HUDEP-2 (cell line): ENCODE measurements at regions not wholly inside any gene's neighbourhood (a gene's known extent, or its start where the extent isn't known, plus 50 kb on each side); places are given as distances from the start of the nearest gene placed in this dataset.

Experiments used
- DNase-seq, 76 experiments: peaks; one replicate each; lab custom pipeline; 2025; ENCODE audit not compliant: unreplicated experiment in 76 of 76; lab: John Stamatoyannopoulos, UW

DNA sequence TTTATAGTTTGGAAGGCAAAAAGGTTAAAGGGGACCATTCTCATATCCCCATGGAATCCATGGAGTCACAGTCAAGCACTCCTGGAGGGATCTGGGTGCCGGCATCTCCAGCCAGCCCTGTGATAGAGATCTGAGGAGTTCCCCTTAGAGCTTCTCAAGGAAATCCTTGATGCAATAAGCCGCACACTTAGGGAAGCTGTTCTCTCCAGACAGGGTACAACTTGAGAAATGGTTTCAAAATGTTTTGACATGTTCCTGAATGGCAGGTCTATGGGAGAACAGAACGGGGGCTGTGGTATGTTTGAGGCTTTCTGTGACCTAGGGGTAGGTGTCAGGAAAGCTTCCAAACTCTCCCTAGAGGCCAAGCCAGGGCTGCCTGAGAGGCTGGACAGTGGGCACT, 292.9 kb downstream of the TLE3 start:
- DNase-seq = no peak

DNA sequence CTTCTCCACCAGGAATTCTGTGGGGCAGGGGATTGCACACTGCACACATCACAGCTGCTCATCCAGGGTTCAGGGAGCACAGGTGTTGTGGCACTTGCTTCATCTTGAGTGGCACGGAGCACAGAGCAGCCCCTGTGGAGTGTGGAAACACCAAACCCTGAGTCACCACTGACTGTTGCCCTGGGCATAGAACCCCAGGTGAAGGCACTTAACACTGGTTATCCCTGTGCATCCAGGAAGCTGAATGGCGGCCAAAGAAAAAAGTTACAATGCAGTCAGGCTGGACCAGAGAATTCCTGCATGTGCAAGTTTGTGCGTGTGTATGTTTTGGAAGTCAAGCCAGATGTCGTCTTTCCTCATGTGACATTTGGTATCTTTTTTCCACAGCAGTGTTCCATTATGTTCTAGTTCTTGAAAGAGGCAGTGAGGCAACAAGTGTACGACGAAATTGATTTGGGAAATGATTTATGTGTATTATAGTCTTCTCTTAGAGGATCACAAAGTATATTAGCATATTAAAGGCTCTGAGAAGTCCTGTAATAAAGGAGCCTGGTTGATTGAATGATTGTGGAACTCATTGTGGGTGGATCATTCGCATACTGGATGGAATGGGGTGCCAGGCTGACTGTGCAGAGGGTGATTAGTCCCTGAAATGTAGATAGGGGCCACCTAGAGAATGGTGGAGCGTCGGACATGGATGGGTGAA, 292.3 kb downstream of the TLE3 start:
- no peak for DNase-seq

DNA sequence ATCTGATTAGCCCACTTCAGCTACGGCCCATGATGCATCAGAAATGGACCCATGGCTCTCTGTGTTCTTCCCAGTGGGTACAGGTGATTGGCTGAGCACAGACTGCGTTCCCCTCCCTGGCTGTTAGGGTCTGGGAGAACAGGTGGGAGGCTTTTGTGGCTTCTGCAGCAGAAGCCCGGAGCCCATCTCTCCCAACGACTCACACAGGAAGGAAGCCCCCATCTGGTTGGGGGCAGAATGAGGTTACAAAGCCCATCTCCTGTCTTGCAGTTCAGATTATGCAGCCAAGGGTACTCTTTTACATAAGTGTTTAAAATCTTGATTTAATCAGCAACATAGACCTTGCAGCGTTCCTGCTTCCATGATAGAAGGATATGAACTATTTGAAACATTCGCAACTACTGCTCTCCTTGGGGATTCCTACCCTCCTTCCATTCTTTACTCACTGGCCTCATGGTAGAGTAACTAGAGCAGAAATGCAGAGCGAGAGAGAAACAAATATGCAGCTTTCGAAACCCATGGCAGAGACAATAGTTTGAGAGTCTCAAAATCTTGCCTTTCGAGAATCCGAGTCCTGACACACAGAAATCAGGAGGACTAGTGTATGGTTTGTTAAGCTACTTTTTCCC, 291.3 kb downstream of the TLE3 start:
- no peak for DNase-seq

DNA sequence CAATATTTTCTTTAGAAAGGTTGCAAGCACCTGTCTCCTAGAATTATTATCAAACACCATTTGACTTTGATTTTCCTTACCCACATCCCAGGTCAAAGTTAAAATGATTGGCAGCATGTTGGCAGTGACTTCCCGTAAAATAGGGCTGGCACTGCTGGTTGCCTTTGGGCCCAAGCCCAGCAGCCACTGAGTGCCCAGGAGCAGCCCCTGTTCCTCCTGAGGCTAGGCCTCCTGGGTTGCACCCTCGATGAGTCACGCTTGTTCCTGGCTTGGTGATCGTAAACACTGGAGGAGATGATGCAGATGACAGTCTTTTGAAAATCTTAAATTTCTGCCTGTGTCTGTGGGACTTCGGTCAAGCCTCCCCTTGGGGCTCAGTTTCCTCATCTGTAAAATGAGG, 290.0 kb downstream of the TLE3 start:
- no peak for DNase-seq

DNA sequence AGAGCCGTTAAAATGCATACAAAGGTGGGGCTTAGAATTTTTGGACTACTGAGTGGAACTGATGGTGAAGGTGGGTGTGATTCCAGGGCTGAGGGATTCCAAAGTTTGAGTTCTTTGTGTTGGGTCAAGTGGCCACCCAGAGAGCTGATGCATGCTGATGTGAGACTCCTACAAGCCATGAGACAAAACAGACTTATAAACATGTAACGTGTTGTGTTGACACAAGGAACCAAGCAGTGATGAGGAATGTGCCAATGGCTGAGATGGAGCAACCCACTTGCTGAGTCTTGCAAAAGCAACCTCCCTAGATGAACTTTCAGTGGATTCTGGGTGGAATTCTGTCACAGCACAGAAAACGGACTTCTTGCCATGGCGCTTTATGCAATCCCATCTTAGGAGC, 289.0 kb downstream of the TLE3 start:
- no peak for DNase-seq

DNA sequence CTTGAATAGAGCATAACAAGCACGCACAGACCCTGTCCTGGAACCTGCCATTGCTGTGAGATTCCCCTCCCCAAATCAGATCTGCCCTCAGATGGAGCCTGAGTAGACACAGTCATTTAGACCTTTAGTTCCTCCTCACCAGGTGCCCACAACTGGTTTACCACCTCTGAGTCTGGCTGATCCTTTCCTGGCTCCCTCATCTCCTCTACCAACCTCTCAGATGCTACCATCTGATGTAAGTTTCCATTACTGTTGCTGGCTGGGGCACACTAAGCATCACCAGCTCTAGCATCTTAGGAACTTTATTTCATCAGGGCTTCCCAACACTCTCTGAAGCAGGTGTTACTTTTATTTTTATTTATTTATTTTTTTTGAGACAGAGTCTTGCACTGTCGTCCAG, 288.3 kb downstream of the TLE3 start:
- DNase-seq = no peak

DNA sequence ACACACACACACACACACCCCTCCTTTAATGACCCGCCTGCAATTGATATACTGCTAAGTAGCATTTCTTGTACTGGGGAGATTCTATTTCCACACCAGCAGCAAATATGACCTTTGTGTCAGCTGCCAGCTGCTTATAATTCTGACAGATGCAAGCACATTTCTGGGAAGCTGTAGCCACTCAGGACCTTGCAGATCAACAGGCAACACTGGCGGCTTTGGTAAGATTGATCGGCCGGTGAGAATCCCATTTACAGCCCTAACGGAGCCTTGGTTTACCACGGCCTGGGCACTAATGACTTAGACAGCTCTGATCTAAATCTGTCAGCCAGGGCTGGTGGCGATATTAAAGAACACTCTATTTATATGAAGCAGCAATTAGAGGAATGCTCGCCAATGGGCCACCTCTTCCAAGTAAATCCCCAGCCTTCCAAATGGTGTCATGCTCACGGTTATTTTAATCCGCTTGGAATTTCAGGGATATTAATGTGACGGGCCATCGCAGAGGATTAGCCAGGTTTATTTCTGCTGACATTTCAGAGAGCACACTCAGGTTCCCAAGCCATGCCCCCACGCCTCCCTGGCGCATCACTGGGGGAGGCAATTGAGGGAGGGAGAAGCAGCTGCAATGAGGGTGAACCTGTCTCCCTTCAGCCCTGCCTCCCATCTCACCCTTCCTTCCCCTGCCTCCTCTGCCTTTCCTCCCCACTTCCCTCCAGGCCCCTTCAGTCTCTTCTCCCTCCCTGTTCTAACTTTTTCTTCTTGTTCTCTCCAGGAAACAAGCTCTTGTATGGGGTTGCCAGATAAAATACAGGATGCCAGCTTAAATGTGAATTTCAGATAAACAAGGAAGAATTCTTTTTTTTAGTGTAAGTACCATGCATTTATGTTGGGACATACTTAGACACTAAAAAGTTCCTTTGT, 287.0 kb downstream of the TLE3 start:
- no peak for DNase-seq

DNA sequence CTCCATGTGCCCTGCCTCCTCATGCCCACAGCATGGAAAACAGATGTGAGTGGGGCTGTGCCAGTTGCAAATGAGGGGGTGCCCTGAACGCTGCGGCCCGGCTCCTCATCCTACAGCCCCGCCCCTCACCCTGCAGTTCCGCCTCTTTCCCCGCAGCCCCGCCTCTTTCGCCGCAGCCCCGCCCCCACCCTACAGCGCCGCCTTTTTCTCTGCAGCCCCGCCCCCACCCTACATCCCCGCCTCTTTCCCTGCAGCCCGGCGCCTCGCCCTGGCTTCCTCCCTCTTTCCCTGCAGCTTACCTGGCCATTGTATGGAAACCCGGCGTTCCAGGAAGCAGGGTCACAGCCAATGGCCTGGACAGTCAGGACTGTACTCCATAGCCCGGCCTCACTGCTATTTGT, 284.9 kb downstream of the TLE3 start:
- DNase-seq = peak in 1 of 76 experiments; percentile 0

DNA sequence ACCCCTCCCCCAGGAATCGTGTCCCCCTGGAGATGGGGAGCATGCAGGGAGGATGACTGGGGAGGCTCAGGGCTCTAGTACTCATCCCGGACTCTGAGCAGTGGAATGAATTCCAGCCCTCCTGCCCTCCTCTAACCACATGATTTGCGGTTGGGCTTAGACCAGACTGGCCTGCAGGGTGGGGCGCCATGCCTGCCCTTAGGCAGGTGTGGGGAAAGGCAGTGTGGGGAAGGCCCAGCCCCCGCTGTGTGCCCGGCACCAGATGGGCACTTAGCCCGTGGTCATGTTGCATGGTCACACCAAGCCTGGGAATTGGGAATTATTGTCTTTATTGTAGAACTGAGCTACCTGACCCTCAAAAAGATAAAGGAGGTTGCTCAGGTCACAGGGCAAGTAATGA, 283.8 kb downstream of the TLE3 start:
- DNase-seq = no peak

DNA sequence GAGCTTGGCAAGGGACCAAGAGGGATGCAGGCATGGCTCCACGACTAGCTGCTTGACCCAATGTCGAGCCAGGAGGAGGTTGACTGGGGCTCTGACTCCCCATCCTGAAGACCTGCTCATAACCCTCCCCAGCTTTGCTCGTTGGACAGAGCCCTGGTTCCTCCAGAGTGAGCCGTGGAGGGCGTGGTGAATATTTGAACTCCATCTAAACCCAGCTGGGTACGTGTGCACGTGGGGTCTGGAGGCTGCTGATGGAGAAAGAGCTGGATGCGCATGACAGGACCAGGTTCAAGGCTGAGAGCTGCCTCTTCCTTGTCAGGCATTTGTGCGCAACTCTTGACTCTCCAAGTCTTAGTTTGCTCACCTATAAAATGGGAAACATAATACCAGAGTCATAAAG, 282.8 kb downstream of the TLE3 start:
- no peak for DNase-seq

DNA sequence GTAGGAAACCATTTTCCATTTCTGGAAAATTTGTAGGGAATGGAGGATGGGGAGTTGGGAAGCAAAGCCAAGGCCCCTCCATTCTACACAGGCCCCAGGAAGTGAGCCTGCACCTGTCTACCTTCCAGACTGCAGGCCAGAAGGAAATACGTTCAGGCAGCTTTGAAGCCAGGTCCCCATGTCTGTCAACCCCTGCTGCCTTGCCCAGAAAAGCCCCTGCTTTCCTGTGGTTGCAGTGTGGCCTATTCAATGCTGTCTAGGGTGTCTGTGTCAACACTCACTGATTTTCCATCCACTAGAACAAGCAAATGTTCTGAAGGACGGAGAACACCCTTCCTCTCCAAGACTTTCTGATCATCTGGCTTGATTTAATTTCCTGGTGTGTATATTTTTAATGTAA, 281.9 kb downstream of the TLE3 start:
- DNase-seq = no peak

DNA sequence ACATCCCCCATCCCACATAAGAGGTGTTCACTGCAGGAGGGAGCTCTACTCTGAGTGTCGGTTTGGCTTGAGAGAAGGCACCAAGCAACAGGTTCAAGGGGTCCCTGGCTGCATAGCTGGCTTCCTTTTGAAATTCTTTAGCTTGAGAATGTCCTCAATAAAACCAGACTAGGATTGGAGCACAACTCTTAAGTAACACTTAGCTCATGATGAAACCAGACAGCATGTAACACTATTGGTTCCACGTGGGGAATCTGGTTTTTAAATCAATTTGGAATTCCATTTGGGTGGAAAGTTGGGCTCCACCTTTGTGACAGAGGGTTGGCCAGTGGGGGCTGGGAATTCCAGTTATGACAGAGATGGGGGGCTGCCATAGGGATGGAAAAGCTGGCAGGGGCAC, 281.2 kb downstream of the TLE3 start:
- no peak for DNase-seq

DNA sequence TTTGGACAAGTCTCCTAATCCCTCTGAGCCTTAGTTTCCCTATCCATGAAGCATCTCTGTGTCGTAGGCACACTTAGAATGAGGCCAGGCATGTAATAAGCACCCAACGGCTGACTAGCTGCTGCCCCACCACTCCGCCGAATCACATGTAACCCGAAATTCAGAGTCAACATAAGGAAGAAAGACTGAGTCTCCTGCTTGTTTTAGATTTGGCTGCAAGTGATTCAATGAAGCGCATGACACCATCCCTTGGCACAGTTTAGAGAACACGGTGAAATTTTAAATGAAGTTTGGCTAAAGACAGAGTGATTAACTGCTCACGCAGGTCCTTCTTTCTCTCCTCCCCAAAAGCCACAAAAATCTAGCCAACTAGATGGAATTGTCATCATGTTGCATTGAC, 279.2 kb downstream of the TLE3 start:
- no peak for DNase-seq

DNA sequence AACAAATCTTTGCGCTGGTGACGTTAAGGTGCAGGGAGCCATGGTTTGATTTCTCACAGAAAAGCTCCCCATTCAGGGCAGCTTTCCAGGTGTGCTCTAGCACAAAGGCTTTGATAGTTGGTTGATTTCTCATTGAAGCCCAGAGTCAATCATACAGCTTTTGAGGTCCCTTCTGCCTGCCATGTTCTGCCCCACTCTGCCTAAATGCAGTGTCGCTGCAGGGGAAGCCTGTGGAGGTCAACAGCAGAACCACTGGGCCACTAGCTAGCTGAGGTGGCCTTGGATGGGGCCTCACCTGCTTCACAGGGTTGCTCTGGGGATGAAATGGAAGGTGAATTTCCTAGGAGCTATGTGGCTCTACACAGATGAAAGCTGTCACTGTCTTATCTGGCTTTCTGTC, 278.3 kb downstream of the TLE3 start:
- no peak for DNase-seq

DNA sequence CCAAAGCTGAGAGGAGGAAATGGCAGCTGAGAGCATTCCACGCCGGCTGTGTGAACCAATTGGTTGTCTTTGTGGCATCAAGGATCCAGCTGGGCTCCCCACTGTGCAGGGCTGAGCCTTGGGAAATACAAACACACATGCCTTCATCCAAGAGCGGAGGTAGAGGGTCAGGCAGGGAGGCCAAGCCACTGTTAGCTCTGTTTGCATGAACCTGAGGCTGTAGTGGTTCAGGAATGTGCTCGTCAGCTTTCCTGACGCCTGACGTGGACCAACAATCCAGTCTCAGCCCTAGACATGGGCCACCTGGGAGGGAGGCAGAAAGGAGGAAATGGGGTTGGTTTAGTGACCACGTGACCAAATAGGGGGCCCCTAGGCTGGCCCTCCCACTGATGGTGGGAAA, 276.9 kb downstream of the TLE3 start:
- no peak for DNase-seq

DNA sequence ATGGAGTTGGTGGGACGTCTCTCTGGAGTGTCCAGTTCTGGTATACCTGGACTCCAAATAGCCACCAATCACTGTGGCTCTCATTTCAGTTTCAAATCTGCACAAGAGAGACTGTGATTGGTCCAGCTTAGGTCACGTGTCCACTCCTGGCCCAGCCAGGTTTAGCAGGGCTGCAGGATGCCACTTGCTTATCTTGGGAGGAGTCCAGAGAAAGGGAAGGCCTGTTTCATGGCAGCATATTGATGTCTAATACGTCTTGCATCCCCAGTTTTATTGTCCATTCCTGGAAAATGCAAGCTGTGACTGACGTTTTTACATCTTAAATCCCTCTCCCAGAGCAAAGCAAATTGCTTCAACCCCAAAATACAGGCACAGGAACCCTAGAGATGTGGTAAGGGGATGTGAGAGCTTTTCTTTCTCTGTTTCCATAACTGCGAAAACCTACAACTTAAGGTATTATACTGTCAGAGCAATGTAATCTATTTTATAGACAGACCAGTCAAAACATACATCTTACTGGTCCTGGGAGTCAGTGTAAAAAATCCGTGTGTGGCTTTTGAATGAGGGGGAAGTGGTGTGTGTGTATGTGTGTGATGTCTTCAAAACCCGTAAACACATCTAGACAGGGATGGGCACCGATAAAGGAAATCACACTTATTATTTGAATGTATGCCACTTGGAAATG, 274.4 kb downstream of the TLE3 start:
- peak in 2 of 76 experiments; percentile 7 to 24 for DNase-seq

DNA sequence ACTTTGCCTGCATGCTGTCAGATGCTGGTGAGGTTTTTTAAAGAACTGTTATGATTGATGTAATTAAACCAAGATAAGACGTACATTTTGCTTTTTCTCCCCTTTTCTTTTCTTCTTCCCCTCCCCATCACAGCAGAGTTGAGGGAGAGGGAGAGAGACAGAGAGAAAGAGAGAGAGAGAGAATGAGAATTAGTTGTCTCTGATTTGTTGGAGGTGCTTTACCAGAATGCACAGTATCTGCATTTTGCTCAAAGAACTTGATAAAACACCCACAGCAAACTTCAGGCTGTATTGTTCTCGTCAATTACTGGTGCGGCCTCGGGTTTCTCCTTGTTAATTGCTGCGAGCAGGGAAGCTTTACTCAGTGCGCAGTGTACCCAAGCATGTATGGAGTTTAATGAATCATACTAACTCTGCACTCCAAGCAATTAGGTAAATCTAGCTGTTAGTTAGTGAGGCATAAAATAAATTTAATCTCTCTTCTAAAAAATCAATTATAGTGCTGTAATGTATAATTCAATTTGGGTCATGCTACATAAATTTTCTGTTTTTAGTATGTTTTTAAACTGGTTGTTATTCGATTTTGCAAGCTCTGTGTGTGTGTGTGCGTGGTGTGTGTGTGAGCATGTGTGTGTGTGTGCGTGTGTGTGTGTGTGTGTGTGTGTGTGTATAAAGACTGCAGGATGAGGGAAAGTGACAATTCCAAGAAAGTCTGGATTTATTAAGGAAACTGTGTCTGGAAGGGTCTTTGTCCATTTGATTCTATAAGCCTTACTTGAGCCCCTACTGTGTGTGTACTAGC, 273.4 kb downstream of the TLE3 start:
- no peak for DNase-seq

DNA sequence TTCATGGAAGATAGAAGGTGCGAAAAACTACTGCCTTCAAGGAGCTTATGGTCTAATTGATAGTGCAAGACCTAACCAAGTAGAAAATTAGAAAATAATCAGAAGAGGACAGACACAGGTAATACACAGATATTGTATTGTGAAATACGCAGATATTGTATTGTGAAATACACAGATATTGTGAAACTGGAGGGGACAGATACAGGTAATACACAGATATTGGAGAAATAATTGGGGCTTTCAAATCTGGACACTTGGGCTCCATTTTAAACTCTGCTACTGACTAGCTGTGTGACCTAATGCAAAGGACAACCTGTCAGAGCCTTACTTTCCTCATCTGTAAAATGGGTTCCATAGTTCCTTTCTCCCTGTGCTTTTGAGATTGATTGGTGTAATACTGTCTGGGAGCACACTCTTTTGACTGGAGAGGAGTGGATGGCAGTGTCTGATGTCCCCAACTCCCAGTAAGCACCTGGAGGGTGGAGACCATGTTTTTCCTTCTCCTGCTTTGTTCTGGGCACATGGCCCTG, 272.8 kb downstream of the TLE3 start:
- DNase-seq = no peak

DNA sequence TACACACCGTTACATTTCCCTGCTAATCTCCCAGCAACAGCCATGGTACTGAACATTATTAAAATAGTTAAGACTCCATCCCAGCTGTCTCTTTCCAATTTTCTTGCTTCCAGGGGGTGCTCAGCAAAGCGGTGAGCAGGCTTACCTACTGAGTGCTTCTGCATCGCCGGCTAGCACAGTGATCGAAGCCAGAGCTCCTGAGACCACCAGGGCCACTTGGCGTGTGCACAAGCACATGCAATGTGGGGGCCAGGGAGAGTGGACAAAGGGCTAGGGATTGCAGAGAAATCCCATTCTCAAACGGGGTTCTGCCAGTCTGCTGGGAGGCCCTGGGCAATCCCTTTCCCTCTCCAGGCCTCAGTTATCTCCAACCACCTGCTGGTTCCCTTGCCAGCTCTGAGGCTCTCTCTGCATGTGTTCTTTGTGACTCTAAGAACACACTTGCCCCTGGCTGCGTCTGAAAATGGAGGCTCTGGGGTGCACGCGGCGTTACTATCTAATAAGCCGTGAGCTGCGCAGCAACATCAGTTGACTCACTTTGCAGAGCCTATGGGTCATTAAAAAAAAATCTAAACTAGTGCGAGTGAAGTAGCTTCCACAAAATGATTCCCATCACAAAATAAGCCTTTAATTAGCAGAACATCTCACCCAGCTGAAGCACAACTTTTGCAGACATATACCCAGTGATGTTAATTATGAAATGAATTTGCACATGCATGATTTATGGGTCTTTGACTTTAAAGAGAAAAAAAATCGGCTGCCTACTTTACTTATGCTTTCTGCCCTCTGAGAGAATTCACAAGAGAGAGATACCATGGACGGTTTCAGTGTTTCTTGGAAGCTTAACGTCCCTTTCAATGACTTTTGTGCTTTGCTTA, 271.5 kb downstream of the TLE3 start:
- DNase-seq = no peak
